ENCODE measurements at regions not wholly inside any gene's neighbourhood (a gene's known extent, or its start where the extent isn't known, plus 50 kb on each side); places are given as distances from the start of the nearest gene placed in this dataset.

DNA sequence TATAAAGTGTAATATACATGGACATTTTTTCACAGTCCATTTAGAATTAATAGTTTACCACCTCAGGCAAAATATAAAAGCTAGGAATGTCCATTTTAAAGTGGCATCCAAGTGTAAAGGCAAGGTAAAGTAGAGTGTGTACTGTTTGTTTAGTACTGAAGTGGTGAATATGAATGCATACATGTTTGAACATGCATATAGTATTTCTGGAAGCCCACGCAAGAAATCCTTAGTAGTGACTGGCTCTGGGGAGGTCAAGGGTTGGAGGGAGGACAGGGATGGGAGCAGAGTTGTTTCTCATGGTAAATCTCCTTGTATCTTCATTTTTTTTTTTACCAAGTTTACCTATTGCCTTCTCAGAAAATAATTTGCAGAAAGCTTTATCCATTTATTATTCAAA, 129.2 kb downstream of the UNC5CL start:
- DNase-seq (ENCODE audit: low spot score): no peak

DNA sequence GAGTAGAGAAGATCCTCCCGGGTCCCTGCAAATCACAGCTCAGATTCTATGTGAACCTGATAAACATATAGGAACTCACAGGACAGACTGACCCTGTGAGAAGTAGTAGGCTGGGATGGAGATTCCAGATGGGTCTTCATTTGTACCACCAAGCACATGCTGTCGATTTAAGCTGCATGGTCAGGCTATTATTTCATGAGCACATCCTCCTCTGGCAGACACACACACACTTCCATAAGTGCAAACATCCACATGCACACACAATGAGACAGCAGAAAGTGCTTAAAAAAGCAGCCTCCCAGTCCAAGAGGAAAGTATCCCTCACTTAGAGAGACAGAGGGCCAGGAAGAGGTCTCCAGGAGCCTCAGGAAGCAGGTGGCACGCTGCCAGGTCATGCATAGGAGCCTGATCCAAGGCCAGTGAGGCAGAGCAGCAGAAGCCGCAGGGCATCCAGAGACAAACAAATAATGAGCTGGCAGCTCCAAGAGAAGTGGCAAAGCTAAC, 131.8 kb downstream of the UNC5CL start:
- peak; percentile 85 for DNase-seq (ENCODE audit: low spot score)

- peak; percentile 53 for DNase-seq (ENCODE audit: low spot score)
Observed at GRCh38 chr6:40906759-40907158, 132.3 kb downstream of the UNC5CL start.

GRCh38 chr6:40904583-40905194, 134.3 kb downstream of the UNC5CL start:
- no peak for DNase-seq (ENCODE audit: low spot score)

GRCh38 chr6:40903456-40903855, 135.6 kb downstream of the UNC5CL start:
- no peak for DNase-seq (ENCODE audit: low spot score)

DNA sequence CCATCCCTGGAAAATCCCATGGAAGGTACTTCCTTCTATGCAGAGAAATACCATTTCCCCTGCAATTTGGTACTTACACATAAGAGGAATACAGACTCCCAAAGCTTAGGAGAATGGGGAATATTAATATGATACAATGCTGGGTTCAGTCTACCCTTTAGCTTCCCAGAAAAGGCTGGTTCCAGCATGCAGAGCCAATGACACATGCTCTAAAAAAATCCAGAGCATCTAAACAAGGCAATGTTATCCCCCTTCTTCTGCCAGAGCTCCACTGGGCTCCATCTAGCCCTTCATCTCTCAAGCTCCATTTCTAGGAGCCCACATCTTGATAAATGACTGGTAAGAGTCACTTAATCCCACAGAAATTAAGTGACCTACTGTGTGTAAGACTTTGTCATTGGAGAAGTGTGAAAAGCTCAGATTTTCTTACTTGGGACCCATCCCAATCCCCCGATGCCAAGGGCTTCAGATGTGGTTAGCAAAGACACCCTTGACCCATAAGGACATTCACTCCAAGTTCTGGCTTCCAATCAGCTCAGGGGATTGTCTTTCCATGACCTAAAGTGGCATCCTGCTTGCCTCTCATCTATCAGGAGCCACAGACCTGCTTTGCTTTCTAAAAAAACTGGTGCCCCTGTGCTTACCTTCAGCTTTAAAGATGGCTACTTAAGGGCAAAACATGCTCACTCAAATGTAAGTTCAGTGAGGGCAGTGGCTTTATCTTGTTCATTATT, 137.5 kb downstream of the UNC5CL start:
- DNase-seq (ENCODE audit: low spot score): no peak

- no peak for DNase-seq (ENCODE audit: low spot score)
Observed at GRCh38 chr6:40900791-40901190, 138.2 kb downstream of the UNC5CL start.

GRCh38 chr6:40899684-40900155, 139.3 kb downstream of the UNC5CL start:
- DNase-seq (ENCODE audit: low spot score): no peak

- no peak for DNase-seq (ENCODE audit: low spot score)
Observed at GRCh38 chr6:40898073-40898472, 140.9 kb downstream of the UNC5CL start.

DNA sequence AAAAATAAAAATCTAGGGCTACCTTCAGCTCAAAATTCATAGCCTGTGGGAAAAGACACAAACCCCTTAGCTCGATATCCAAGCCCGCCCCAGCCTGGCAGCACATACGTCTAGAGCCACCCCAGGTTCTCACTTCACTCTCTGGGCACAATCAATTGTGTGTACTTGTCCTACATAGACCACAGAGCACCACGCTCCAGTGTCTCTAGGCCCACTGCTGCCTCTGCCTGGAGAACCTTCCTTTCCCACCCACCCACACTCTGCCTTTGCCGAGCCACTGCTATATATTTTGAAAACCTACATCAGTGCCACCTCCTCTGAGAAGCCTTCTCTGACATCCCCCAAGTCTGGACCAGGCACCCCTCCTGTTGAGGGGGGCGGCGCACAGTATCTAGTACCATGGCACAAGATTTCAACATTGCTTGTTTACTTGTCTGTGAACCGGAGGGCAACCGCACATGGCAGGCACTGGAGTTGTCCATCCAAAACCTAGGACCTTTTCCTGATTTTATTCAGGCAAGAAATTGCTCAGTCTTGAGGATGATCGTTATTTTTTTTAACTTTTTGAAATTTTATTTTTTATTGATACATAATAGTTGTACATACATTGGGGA, 141.5 kb downstream of the UNC5CL start:
- DNase-seq (ENCODE audit: low spot score): no peak

GRCh38 chr6:40896696-40897095, 142.3 kb downstream of the UNC5CL start:
- DNase-seq (ENCODE audit: low spot score): no peak

GRCh38 chr6:40894962-40895799, 143.8 kb downstream of the UNC5CL start:
- DNase-seq (ENCODE audit: low spot score): peak; percentile 73

GRCh38 chr6:40893021-40893420, 146.0 kb downstream of the UNC5CL start:
- DNase-seq (ENCODE audit: low spot score): no peak

- DNase-seq (ENCODE audit: low spot score): no peak
Observed at GRCh38 chr6:40892223-40892622, 146.8 kb downstream of the UNC5CL start.

DNA sequence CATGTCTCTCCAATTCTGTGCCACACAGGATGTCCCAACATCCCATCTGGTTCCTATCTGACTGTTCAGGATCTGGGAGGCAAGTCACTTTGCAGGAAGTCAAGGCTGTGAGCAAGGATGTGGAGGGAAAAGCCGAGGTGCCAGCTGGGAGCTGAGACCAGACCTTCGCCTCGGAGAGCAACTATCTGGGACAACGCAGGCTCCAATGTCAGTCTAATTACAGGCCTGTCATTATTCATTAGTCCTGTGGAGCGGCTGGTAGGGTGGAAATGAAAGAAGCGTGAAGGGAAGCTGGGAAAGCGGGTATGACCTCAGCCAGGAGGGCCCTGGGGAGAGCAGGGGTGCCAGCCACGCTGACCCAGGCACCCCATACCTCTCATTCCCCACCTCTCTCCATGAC, 147.3 kb downstream of the UNC5CL start:
- no peak for DNase-seq (ENCODE audit: low spot score)

DNA sequence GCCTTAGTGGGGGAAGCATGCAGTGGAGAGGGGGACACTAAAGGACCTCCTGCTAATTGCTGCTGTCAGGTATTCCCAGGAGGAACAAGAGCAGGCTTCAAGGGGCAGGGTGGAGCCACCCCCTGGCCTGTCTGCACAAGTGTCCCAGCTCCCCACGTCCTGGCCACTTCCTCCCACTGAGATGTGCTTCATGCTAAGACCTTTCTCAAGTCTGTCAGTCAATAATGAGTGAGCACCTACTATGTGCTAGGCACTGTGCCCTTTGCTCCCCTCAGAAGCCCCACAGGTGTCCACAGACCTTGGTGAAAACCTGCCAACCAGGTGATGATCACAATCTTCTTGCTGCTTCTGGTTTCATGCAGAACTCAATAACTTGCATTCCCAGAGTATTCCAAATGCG, 147.9 kb downstream of the UNC5CL start:
- no peak for DNase-seq (ENCODE audit: low spot score)

GRCh38 chr6:40889137-40889832, 149.7 kb downstream of the UNC5CL start:
- no peak for DNase-seq (ENCODE audit: low spot score)

GRCh38 chr6:40888456-40888990, 150.5 kb downstream of the UNC5CL start:
- DNase-seq (ENCODE audit: low spot score): no peak

DNA sequence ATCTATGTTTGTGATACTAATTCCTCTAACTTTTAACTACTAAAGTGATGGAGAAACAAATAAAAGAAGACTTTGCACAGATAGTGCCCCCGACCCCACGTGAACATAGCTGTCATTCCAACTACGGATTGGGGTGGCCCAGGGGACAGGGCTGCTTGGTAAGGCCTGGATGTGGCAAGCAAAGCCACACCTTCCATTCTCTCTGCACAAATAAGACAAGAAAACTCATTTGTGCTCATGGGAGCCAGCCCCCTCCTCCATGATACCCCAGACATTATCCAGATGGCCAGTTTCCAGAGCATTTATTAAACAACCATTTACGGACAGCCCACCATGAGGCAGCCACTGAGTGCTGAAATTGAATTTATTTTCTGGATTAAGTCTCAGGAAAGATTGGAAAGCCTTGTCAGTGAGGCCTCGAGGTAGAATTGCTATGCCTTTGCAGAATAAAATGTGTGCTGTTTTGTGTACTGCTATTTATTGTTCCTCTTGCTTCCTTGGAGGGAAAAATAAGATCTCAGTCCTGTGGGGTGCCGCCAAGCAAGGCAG, 151.2 kb downstream of the UNC5CL start:
- DNase-seq (ENCODE audit: low spot score): no peak

DNA sequence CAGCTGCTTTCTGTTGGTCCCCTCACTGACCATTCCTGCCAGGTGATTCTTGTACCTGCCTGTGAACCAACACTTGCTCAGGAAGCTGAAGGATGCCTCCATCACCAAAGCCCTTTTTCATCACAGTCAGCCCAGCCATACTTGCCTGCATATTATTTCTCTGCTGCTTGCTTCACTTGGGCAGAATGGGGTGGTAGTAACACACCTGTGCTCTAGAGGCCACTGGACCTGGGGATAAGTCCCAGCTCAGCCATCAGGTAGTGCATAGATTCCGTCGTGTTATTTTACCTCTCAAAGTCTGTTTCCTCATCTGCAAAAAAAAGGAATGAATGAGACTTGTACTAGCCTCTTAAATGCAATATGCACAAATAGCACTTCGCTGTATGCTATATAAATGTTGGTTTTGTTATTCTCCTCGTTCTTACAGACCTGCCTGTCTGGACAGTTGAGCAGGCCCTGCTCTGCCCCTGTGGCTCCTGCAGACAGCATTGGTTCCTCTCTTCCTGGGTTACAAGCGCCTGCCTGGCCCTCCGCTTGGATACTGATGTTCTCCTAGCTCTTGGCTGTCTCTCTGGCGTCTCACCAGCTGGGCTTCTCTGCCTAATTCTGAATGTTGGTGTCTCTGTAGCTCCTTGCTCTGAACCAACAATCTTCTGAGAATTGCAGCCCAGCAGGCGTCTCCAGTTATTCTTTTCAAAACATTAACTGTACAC, 151.8 kb downstream of the UNC5CL start:
- DNase-seq (ENCODE audit: low spot score): no peak
